ENCODE measurements at regions not wholly inside any gene's neighbourhood (a gene's known extent, or its start where the extent isn't known, plus 50 kb on each side); places are given as distances from the start of the nearest gene placed in this dataset.

- no peak for DNase-seq (ENCODE audit: low spot score in 2 of 2)
- no peaks in the 10 kb centered on the region for H3K4me1 ChIP-seq
- no peak overlapping the region for H3K4me3 ChIP-seq
- H3K27me3 ChIP-seq = no peaks in the 10 kb centered on the region
- H3K27ac ChIP-seq = no peak overlapping the region
- no peaks in the 10 kb centered on the region for H3K9me3 ChIP-seq
- intact Hi-C loops (cut with DNase I; ENCODE audit: low total_unique reads) = no loop called here
- H3K36me3 ChIP-seq = no peaks in the 10 kb centered on the region
- TF ChIP-seq POLR2A (IDR thresholded peaks at IDR 0.05) (no peak), POLR2AphosphoS5 (IDR thresholded peaks at IDR 0.05) (no peak), CTCF (IDR thresholded peaks at IDR 0.05) (no peak)
Measured at GRCh38 chr6:21777846-21778245, 184.3 kb downstream of the SOX4 start.

- intact Hi-C loops (cut with DNase I; ENCODE audit: low total_unique reads) = no loop called here
- no peak for TF ChIP-seq POLR2A (IDR thresholded peaks at IDR 0.05)
- TF ChIP-seq POLR2AphosphoS5 (IDR thresholded peaks at IDR 0.05) = no peak
- no peak for TF ChIP-seq CTCF (IDR thresholded peaks at IDR 0.05)
- no peak overlapping the region for H3K4me3 ChIP-seq
- H3K9me3 ChIP-seq = no peaks in the 10 kb centered on the region
- H3K4me1 ChIP-seq = no peaks in the 10 kb centered on the region
- H3K27ac ChIP-seq = peak overlapping the region in 1 of 2 donors; percentile 7
- no peak for DNase-seq (ENCODE audit: low spot score in 2 of 2)
- no peaks in the 10 kb centered on the region for H3K27me3 ChIP-seq
- no peaks in the 10 kb centered on the region for H3K36me3 ChIP-seq
Measured at GRCh38 chr6:21780141-21780540, 186.6 kb downstream of the SOX4 start.

DNA sequence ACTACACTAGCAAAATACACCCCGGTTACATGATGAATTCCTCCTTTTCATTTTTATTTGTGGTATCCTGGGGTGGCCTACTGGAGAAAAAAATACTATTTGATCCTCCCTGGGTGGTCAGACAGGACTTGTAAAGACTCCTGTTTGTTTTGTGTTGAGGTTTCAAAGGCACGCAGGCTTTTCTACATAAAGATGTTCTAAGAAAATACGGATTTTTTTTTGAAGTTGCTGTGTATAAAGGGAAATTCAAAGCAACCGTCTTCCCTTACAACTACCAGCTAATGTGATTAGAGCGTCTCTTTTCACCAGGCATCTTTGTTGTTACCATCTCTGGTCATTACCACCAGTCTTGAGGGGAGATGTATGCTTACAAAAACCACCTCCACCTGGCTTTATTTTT, 187.1 kb downstream of the SOX4 start:
- Histone ChIP-seq H3K4me3 (no peak overlapping the region), H3K4me1 (no peaks in the 10 kb centered on the region), H3K27ac (peak overlapping the region in 1 of 2 donors; percentile 7), H3K36me3 (no peaks in the 10 kb centered on the region), H3K9me3 (no peaks in the 10 kb centered on the region), H3K27me3 (no peaks in the 10 kb centered on the region)
- TF ChIP-seq POLR2A (IDR thresholded peaks at IDR 0.05) = no peak
- TF ChIP-seq CTCF (IDR thresholded peaks at IDR 0.05) = no peak
- TF ChIP-seq POLR2AphosphoS5 (IDR thresholded peaks at IDR 0.05) = no peak
- no peak for DNase-seq (ENCODE audit: low spot score in 2 of 2)
- intact Hi-C loops (cut with DNase I; ENCODE audit: low total_unique reads) = no loop called here

GRCh38 chr6:21781128-21781527, 187.6 kb downstream of the SOX4 start:
- H3K9me3 ChIP-seq = no peaks in the 10 kb centered on the region
- no peaks in the 10 kb centered on the region for H3K4me1 ChIP-seq
- intact Hi-C loops (cut with DNase I; ENCODE audit: low total_unique reads) = no loop called here
- no peaks in the 10 kb centered on the region for H3K36me3 ChIP-seq
- H3K27ac ChIP-seq = no peak overlapping the region
- H3K27me3 ChIP-seq = no peaks in the 10 kb centered on the region
- no peak for TF ChIP-seq POLR2AphosphoS5 (IDR thresholded peaks at IDR 0.05)
- no peak for TF ChIP-seq CTCF (IDR thresholded peaks at IDR 0.05)
- TF ChIP-seq POLR2A (IDR thresholded peaks at IDR 0.05) = no peak
- DNase-seq (ENCODE audit: low spot score in 2 of 2) = no peak
- no peak overlapping the region for H3K4me3 ChIP-seq

DNA sequence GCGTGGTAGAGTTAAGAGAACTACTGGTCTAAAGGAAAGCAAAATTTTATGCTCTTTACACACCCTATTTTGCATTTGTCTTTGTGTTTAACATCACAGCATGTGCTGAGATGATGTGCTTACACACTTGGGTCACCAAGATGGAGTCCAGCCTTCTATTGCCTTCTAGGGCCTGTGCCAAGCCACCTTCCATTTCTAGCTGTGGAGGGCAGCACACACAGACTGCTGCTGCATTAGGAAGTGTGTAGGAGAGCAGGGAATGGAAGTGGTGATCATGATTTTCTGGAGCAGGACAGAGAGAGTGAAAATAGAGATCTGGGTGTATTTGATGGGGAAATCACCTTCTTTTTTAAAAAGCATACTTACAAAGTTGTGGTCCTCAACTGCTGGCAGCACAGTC, 191.6 kb downstream of the SOX4 start:
- Histone ChIP-seq H3K27me3 (no peaks in the 10 kb centered on the region), H3K9me3 (no peaks in the 10 kb centered on the region), H3K4me3 (no peak overlapping the region), H3K27ac (no peak overlapping the region), H3K36me3 (no peaks in the 10 kb centered on the region), H3K4me1 (no peaks in the 10 kb centered on the region)
- no peak for TF ChIP-seq POLR2AphosphoS5 (IDR thresholded peaks at IDR 0.05)
- no peak for TF ChIP-seq POLR2A (IDR thresholded peaks at IDR 0.05)
- intact Hi-C loops (cut with DNase I; ENCODE audit: low total_unique reads) = no loop called here
- no peak for DNase-seq (ENCODE audit: low spot score in 2 of 2)

- DNase-seq (ENCODE audit: low spot score in 2 of 2) = no peak
- intact Hi-C loops (cut with DNase I; ENCODE audit: low total_unique reads) = no loop called here
- H3K4me3 ChIP-seq = no peak overlapping the region
Measured at GRCh38 chr6:21791056-21791455, 197.5 kb downstream of the SOX4 start.

More at GRCh38 chr6:21791056-21791455, 197.5 kb downstream of the SOX4 start:
- H3K4me1 ChIP-seq = no peaks in the 10 kb centered on the region
- no peaks in the 10 kb centered on the region for H3K36me3 ChIP-seq
- H3K27ac ChIP-seq = no peak overlapping the region
- no peaks in the 10 kb centered on the region for H3K9me3 ChIP-seq
- TF ChIP-seq POLR2AphosphoS5 (IDR thresholded peaks at IDR 0.05) = no peak
- TF ChIP-seq CTCF (IDR thresholded peaks at IDR 0.05) = no peak
- no peak for TF ChIP-seq POLR2A (IDR thresholded peaks at IDR 0.05)
- no peaks in the 10 kb centered on the region for H3K27me3 ChIP-seq

Measured in breast epithelium (tissue), 4 donors.